ENCODE measurements at regions not wholly inside any gene's neighbourhood (a gene's known extent, or its start where the extent isn't known, plus 50 kb on each side); places are given as distances from the start of the nearest gene placed in this dataset.

GRCh38 chr4:46503739-46504138 lies 113.8 kb upstream of the GABRA2 start:
- FAIRE-seq, result no peak
- Histone ChIP-seq H3K4me3 (ENCODE audit: low read depth, low read length) (no peak overlapping the region), H3K27me3 (ENCODE audit: control insufficient read depth, insufficient read depth, low read length) (no peaks in the 10 kb centered on the region), H3K36me3 (ENCODE audit: control insufficient read depth, insufficient read depth, low read length) (no peaks in the 10 kb centered on the region)
- no peak for TF ChIP-seq CTCF (IDR thresholded peaks at IDR 0.05; ENCODE audit: insufficient read depth, low read length, severe bottlenecking)
- DNase-seq (ENCODE audit: low read depth), result no peak

- FAIRE-seq, result no peak
- no peak for DNase-seq (ENCODE audit: low read depth)
- Histone ChIP-seq H3K27me3 (ENCODE audit: control insufficient read depth, insufficient read depth, low read length) (no peaks in the 10 kb centered on the region), H3K4me3 (ENCODE audit: low read depth, low read length) (no peak overlapping the region), H3K36me3 (ENCODE audit: control insufficient read depth, insufficient read depth, low read length) (no peaks in the 10 kb centered on the region)
- TF ChIP-seq CTCF (IDR thresholded peaks at IDR 0.05; ENCODE audit: insufficient read depth, low read length, severe bottlenecking), result no peak
Measured at GRCh38 chr4:46492394-46492793, 102.5 kb upstream of the GABRA2 start.

- TF ChIP-seq CTCF (IDR thresholded peaks at IDR 0.05; ENCODE audit: insufficient read depth, low read length, severe bottlenecking), result no peak
- DNase-seq (ENCODE audit: low read depth) (no peak), FAIRE-seq (no peak)
- no peaks in the 10 kb centered on the region for H3K27me3 ChIP-seq (ENCODE audit: control insufficient read depth, insufficient read depth, low read length)
- H3K36me3 ChIP-seq (ENCODE audit: control insufficient read depth, insufficient read depth, low read length), result no peaks in the 10 kb centered on the region
- H3K4me3 ChIP-seq (ENCODE audit: low read depth, low read length), result no peak overlapping the region
Measured at GRCh38 chr4:46491455-46491854, 101.5 kb upstream of the GABRA2 start.

- DNase-seq (ENCODE audit: low read depth) (no peak), FAIRE-seq (no peak)
- H3K36me3 ChIP-seq (ENCODE audit: control insufficient read depth, insufficient read depth, low read length), result no peaks in the 10 kb centered on the region
- H3K4me3 ChIP-seq (ENCODE audit: low read depth, low read length), result no peak overlapping the region
- H3K27me3 ChIP-seq (ENCODE audit: control insufficient read depth, insufficient read depth, low read length), result no peaks in the 10 kb centered on the region
- no peak for TF ChIP-seq CTCF (IDR thresholded peaks at IDR 0.05; ENCODE audit: insufficient read depth, low read length, severe bottlenecking)
Measured at GRCh38 chr4:46484881-46485280, 95.0 kb upstream of the GABRA2 start.

- Histone ChIP-seq H3K27me3 (ENCODE audit: control insufficient read depth, insufficient read depth, low read length) (no peaks in the 10 kb centered on the region), H3K36me3 (ENCODE audit: control insufficient read depth, insufficient read depth, low read length) (no peaks in the 10 kb centered on the region), H3K4me3 (ENCODE audit: low read depth, low read length) (no peak overlapping the region)
- FAIRE-seq (no peak), DNase-seq (ENCODE audit: low read depth) (no peak)
- TF ChIP-seq CTCF (IDR thresholded peaks at IDR 0.05; ENCODE audit: insufficient read depth, low read length, severe bottlenecking), result no peak
Measured at GRCh38 chr4:46462733-46463132, 72.8 kb upstream of the GABRA2 start.

GRCh38 chr4:46459308-46459707 lies 69.4 kb upstream of the GABRA2 start:
- FAIRE-seq (no peak), DNase-seq (ENCODE audit: low read depth) (no peak)
- Histone ChIP-seq H3K36me3 (ENCODE audit: control insufficient read depth, insufficient read depth, low read length) (no peaks in the 10 kb centered on the region), H3K4me3 (ENCODE audit: low read depth, low read length) (no peak overlapping the region), H3K27me3 (ENCODE audit: control insufficient read depth, insufficient read depth, low read length) (no peaks in the 10 kb centered on the region)
- TF ChIP-seq CTCF (IDR thresholded peaks at IDR 0.05; ENCODE audit: insufficient read depth, low read length, severe bottlenecking), result no peak
